ENCODE measurements at regions not wholly inside any gene's neighbourhood (a gene's known extent, or its start where the extent isn't known, plus 50 kb on each side); places are given as distances from the start of the nearest gene placed in this dataset.
"Not testable (repeated sequence)": the region's sequence is repeated elsewhere in the genome, so short reads cannot be mapped to it uniquely, and the experiment has no call there.

GRCh38 chr5:164998590-164998989, 1493.2 kb downstream of the MAT2B start:
- DNase-seq (ENCODE audit: low spot score), result no peak

GRCh38 chr5:165000479-165001190, 1495.2 kb downstream of the MAT2B start:
- no peak for DNase-seq (ENCODE audit: low spot score)

GRCh38 chr5:165003283-165003682, 1497.9 kb downstream of the MAT2B start:
- no peak for DNase-seq (ENCODE audit: low spot score)

GRCh38 chr5:165004175-165004574, 1498.8 kb downstream of the MAT2B start:
- DNase-seq (ENCODE audit: low spot score), result no peak

- DNase-seq (ENCODE audit: low spot score), result no peak
These were observed 1509.0 kb downstream of the MAT2B start for GRCh38 chr5:165014439-165014838.

- no peak for DNase-seq (ENCODE audit: low spot score)
These were observed 1509.7 kb downstream of the MAT2B start for GRCh38 chr5:165015126-165015525.

GRCh38 chr5:165015547-165015946, 1510.1 kb downstream of the MAT2B start:
- no peak for DNase-seq (ENCODE audit: low spot score)

- DNase-seq (ENCODE audit: low spot score), result no peak
These were observed 1521.6 kb downstream of the MAT2B start for GRCh38 chr5:165026971-165027370.

- DNase-seq (ENCODE audit: low spot score), result no peak
These were observed 1522.9 kb downstream of the MAT2B start for GRCh38 chr5:165028356-165028755.

GRCh38 chr5:165029099-165029870, 1523.9 kb downstream of the MAT2B start:
- DNase-seq (ENCODE audit: low spot score), result peak; percentile 32

- DNase-seq (ENCODE audit: low spot score), result no peak
These were observed 1525.6 kb downstream of the MAT2B start for GRCh38 chr5:165030971-165031370.

- DNase-seq (ENCODE audit: low spot score), result no peak
These were observed 1526.0 kb downstream of the MAT2B start for GRCh38 chr5:165031371-165031770.

- DNase-seq (ENCODE audit: low spot score), result no peak
These were observed 1530.1 kb downstream of the MAT2B start for GRCh38 chr5:165035520-165035919.

GRCh38 chr5:165039748-165040147, 1534.3 kb downstream of the MAT2B start:
- DNase-seq (ENCODE audit: low spot score), result no peak

GRCh38 chr5:165045941-165046340, 1540.5 kb downstream of the MAT2B start:
- DNase-seq (ENCODE audit: low spot score), result not testable (repeated sequence)

- DNase-seq (ENCODE audit: low spot score), result no peak
These were observed 1550.1 kb downstream of the MAT2B start for GRCh38 chr5:165055476-165055875.

GRCh38 chr5:165057145-165057544, 1551.7 kb downstream of the MAT2B start:
- DNase-seq (ENCODE audit: low spot score), result no peak

GRCh38 chr5:165066751-165067385, 1561.4 kb downstream of the MAT2B start:
- DNase-seq (ENCODE audit: low spot score), result no peak

GRCh38 chr5:165076686-165077085, 1571.3 kb downstream of the MAT2B start:
- DNase-seq (ENCODE audit: low spot score), result no peak

- no peak for DNase-seq (ENCODE audit: low spot score)
These were observed 1574.0 kb downstream of the MAT2B start for GRCh38 chr5:165079389-165079788.

GRCh38 chr5:165083394-165083793, 1578.0 kb downstream of the MAT2B start:
- DNase-seq (ENCODE audit: low spot score), result no peak

GRCh38 chr5:165086465-165086864, 1581.0 kb downstream of the MAT2B start:
- no peak for DNase-seq (ENCODE audit: low spot score)

GRCh38 chr5:165094782-165095181, 1589.4 kb downstream of the MAT2B start:
- no peak for DNase-seq (ENCODE audit: low spot score)

Data from RKO (cell line).